ENCODE measurements at regions not wholly inside any gene's neighbourhood (a gene's known extent, or its start where the extent isn't known, plus 50 kb on each side); places are given as distances from the start of the nearest gene placed in this dataset.

DNA sequence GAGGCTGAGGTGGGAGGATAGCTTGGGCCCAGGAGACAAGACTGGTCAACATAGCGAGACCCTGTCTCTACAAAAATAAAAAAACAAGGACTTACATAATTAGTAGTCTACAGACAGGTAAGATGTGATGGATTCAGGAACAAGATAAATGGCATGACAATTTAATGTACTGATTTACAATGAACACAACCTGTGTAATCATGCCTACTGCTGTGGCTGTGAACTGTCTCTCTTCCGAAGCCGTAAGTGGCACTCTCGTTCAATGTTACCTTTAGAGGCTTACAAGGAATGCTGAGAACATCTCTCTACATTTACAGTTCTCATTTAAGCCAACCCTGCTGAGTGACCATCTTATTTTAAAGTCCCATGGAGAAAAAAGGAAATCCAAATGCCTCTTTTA lies 134.8 kb upstream of the PRDM1 start:
- FAIRE-seq (no peak), DNase-seq (ENCODE audit: low spot score) (no peak), ATAC-seq (no peak)
- Histone ChIP-seq H2AFZ (ENCODE audit: low read length) (no peak overlapping the region), H3K4me1 (ENCODE audit: insufficient read depth, low read length) (no peaks in the 10 kb centered on the region), H3K36me3 (replicated peaks in 1 of 2; ENCODE audit: control insufficient read depth in 1 of 2, insufficient read depth in 2 of 2, low read length in 2 of 2) (no peaks in the 10 kb centered on the region), H3K27me3 (ENCODE audit: control insufficient read depth in 1 of 2, insufficient read depth in 2 of 2, low read length in 2 of 2) (no peaks in the 10 kb centered on the region; a peak in 2 of 5 replicates), H3K4me3 (replicated peaks in 1 of 3; ENCODE audit: insufficient read depth in 1 of 3, low read depth in 2 of 3, low read length in 3 of 3) (no peak overlapping the region), H4K20me1 (ENCODE audit: insufficient read depth, low read length) (no peaks in the 10 kb centered on the region), H3K9ac (ENCODE audit: insufficient read depth, low read depth, low read length) (no peak overlapping the region), H3K4me2 (ENCODE audit: low read depth, low read length) (no peak overlapping the region), H3K9me3 (ENCODE audit: low read length) (no peaks in the 10 kb centered on the region), H3K79me2 (ENCODE audit: insufficient read depth, low read length) (no peaks in the 10 kb centered on the region), H3K27ac (ENCODE audit: extremely low read length, insufficient read depth, low read length) (no peak overlapping the region)
- no TSS peak for BruUV-seq (replicated peaks)
- intact Hi-C loops (cut with micrococcal nuclease; ENCODE audit: unreplicated experiment): no loop called here
- TF ChIP-seq ZNF704 (CRISPR knock-in tag; IDR thresholded peaks at IDR 0.05; ENCODE audit: borderline replicate concordance) (no peak), TEAD3 (CRISPR knock-in tag; optimal IDR thresholded peaks at IDR 0.05; ENCODE audit: borderline replicate concordance) (no peak), KLF13 (CRISPR knock-in tag; IDR thresholded peaks at IDR 0.05) (no peak), ZNF543 (CRISPR knock-in tag; IDR thresholded peaks at IDR 0.05) (no peak), ZFP1 (CRISPR knock-in tag; IDR thresholded peaks at IDR 0.05) (no peak), CENPT (CRISPR knock-in tag; IDR thresholded peaks at IDR 0.05; ENCODE audit: low read depth) (no peak), ZNF350 (CRISPR knock-in tag; IDR thresholded peaks at IDR 0.05; ENCODE audit: borderline replicate concordance, low read depth) (no peak), PAF1 (CRISPR knock-in tag; IDR thresholded peaks at IDR 0.05) (no peak), ZNF510 (CRISPR knock-in tag; IDR thresholded peaks at IDR 0.05; ENCODE audit: low read depth) (no peak), PTBP1 (IDR thresholded peaks at IDR 0.05; ENCODE audit: low read depth, low read length, poor library complexity, severe bottlenecking) (no peak), REXO4 (CRISPR knock-in tag; IDR thresholded peaks at IDR 0.05; ENCODE audit: borderline replicate concordance) (no peak), CEBPG (CRISPR knock-in tag; IDR thresholded peaks at IDR 0.05) (no peak), RBFOX2 (IDR thresholded peaks at IDR 0.05; ENCODE audit: low read depth, low read length) (no peak), ZNF737 (CRISPR knock-in tag; IDR thresholded peaks at IDR 0.05; ENCODE audit: borderline replicate concordance) (no peak), ZBTB8A (CRISPR knock-in tag; IDR thresholded peaks at IDR 0.05; ENCODE audit: borderline replicate concordance, low read depth) (no peak), MEIS2 (CRISPR knock-in tag; IDR thresholded peaks at IDR 0.05) (no peak), NFIB (CRISPR knock-in tag; IDR thresholded peaks at IDR 0.05; ENCODE audit: borderline replicate concordance) (no peak)
- TF ChIP-seq, protein P1, sequence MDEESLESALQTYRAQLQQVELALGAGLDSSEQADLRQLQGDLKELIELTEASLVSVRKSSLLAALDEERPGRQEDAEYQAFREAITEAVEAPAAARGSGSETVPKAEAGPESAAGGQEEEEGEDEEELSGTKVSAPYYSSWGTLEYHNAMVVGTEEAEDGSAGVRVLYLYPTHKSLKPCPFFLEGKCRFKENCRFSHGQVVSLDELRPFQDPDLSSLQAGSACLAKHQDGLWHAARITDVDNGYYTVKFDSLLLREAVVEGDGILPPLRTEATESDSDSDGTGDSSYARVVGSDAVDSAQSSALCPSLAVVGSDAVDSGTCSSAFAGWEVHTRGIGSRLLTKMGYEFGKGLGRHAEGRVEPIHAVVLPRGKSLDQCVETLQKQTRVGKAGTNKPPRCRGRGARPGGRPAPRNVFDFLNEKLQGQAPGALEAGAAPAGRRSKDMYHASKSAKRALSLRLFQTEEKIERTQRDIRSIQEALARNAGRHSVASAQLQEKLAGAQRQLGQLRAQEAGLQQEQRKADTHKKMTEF (CRISPR knock-in tag; IDR thresholded peaks at IDR 0.05): no peak
- TF ChIP-seq, protein P2, sequence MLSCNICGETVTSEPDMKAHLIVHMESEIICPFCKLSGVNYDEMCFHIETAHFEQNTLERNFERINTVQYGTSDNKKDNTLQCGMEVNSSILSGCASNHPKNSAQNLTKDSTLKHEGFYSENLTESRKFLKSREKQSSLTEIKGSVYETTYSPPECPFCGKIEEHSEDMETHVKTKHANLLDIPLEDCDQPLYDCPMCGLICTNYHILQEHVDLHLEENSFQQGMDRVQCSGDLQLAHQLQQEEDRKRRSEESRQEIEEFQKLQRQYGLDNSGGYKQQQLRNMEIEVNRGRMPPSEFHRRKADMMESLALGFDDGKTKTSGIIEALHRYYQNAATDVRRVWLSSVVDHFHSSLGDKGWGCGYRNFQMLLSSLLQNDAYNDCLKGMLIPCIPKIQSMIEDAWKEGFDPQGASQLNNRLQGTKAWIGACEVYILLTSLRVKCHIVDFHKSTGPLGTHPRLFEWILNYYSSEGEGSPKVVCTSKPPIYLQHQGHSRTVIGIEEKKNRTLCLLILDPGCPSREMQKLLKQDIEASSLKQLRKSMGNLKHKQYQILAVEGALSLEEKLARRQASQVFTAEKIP (CRISPR knock-in tag; IDR thresholded peaks at IDR 0.05; ENCODE audit: borderline replicate concordance): no peak
- TF ChIP-seq, protein P3, sequence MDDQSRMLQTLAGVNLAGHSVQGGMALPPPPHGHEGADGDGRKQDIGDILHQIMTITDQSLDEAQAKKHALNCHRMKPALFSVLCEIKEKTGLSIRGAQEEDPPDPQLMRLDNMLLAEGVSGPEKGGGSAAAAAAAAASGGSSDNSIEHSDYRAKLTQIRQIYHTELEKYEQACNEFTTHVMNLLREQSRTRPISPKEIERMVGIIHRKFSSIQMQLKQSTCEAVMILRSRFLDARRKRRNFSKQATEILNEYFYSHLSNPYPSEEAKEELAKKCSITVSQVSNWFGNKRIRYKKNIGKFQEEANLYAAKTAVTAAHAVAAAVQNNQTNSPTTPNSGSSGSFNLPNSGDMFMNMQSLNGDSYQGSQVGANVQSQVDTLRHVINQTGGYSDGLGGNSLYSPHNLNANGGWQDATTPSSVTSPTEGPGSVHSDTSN (CRISPR knock-in tag; IDR thresholded peaks at IDR 0.05; ENCODE audit: borderline replicate concordance): no peak
- POLR2A ChIA-PET: no interaction called here
- in situ Hi-C loops (cut with HindIII; ENCODE audit: extremely low pct_ligation_motif_present, low pct_unique_long_range_greater_than_20kb): no loop called here
- CTCF ChIA-PET (ENCODE audit: low intra/inter-chr PET ratio, low total read pairs): no interaction called here
- WGBS (ENCODE audit: low lambda C conversion rate): 11% methylated on average over 4 of the region's 4 CpGs
